H1 (cell line): ENCODE measurements at regions not wholly inside any gene's neighbourhood (a gene's known extent, or its start where the extent isn't known, plus 50 kb on each side); places are given as distances from the start of the nearest gene placed in this dataset.

ENCODE experiments used
- BCL11A ChIP-seq, 2 experiments: IDR thresholded peaks; one replicate each; pipeline ENCODE4 v1.6.1; 2011; ENCODE audit warnings: low read depth in 2 of 2, low read length in 2 of 2, mild to moderate bottlenecking in 2 of 2
- GTF2F1 ChIP-seq: IDR thresholded peaks from 2 replicates; pipeline ENCODE4 v1.6.1; 2012; ENCODE audit warnings: low read depth, low read length, improper control_type of control experiment, borderline replicate concordance
- RBBP5 ChIP-seq: IDR thresholded peaks from 2 replicates; pipeline ENCODE4 v1.7.1; 2012; ENCODE audit warnings: low read depth, mild to moderate bottlenecking, inconsistent platforms, low read length, moderate library complexity, borderline replicate concordance
- TCF12 ChIP-seq: IDR thresholded peaks from 2 replicates; pipeline ENCODE4 v1.6.1; 2011; ENCODE audit warnings: low read depth, mild to moderate bottlenecking, low read length
- TF ChIP-seq, protein P1 (sequence below): fragments of 300-600 bp; sonication (generic); IDR thresholded peaks from 2 replicates; pipeline ENCODE4 v1.7.1; 2012; ENCODE audit warnings: low read length, moderate library complexity, mild to moderate bottlenecking, inconsistent platforms; ENCODE audit not compliant: insufficient replicate concordance
- TF ChIP-seq, protein P2 (sequence below): IDR thresholded peaks from 2 replicates; pipeline ENCODE4 v1.6.1; 2012; ENCODE audit warnings: low read length, inconsistent platforms

- TF ChIP-seq, protein P1, sequence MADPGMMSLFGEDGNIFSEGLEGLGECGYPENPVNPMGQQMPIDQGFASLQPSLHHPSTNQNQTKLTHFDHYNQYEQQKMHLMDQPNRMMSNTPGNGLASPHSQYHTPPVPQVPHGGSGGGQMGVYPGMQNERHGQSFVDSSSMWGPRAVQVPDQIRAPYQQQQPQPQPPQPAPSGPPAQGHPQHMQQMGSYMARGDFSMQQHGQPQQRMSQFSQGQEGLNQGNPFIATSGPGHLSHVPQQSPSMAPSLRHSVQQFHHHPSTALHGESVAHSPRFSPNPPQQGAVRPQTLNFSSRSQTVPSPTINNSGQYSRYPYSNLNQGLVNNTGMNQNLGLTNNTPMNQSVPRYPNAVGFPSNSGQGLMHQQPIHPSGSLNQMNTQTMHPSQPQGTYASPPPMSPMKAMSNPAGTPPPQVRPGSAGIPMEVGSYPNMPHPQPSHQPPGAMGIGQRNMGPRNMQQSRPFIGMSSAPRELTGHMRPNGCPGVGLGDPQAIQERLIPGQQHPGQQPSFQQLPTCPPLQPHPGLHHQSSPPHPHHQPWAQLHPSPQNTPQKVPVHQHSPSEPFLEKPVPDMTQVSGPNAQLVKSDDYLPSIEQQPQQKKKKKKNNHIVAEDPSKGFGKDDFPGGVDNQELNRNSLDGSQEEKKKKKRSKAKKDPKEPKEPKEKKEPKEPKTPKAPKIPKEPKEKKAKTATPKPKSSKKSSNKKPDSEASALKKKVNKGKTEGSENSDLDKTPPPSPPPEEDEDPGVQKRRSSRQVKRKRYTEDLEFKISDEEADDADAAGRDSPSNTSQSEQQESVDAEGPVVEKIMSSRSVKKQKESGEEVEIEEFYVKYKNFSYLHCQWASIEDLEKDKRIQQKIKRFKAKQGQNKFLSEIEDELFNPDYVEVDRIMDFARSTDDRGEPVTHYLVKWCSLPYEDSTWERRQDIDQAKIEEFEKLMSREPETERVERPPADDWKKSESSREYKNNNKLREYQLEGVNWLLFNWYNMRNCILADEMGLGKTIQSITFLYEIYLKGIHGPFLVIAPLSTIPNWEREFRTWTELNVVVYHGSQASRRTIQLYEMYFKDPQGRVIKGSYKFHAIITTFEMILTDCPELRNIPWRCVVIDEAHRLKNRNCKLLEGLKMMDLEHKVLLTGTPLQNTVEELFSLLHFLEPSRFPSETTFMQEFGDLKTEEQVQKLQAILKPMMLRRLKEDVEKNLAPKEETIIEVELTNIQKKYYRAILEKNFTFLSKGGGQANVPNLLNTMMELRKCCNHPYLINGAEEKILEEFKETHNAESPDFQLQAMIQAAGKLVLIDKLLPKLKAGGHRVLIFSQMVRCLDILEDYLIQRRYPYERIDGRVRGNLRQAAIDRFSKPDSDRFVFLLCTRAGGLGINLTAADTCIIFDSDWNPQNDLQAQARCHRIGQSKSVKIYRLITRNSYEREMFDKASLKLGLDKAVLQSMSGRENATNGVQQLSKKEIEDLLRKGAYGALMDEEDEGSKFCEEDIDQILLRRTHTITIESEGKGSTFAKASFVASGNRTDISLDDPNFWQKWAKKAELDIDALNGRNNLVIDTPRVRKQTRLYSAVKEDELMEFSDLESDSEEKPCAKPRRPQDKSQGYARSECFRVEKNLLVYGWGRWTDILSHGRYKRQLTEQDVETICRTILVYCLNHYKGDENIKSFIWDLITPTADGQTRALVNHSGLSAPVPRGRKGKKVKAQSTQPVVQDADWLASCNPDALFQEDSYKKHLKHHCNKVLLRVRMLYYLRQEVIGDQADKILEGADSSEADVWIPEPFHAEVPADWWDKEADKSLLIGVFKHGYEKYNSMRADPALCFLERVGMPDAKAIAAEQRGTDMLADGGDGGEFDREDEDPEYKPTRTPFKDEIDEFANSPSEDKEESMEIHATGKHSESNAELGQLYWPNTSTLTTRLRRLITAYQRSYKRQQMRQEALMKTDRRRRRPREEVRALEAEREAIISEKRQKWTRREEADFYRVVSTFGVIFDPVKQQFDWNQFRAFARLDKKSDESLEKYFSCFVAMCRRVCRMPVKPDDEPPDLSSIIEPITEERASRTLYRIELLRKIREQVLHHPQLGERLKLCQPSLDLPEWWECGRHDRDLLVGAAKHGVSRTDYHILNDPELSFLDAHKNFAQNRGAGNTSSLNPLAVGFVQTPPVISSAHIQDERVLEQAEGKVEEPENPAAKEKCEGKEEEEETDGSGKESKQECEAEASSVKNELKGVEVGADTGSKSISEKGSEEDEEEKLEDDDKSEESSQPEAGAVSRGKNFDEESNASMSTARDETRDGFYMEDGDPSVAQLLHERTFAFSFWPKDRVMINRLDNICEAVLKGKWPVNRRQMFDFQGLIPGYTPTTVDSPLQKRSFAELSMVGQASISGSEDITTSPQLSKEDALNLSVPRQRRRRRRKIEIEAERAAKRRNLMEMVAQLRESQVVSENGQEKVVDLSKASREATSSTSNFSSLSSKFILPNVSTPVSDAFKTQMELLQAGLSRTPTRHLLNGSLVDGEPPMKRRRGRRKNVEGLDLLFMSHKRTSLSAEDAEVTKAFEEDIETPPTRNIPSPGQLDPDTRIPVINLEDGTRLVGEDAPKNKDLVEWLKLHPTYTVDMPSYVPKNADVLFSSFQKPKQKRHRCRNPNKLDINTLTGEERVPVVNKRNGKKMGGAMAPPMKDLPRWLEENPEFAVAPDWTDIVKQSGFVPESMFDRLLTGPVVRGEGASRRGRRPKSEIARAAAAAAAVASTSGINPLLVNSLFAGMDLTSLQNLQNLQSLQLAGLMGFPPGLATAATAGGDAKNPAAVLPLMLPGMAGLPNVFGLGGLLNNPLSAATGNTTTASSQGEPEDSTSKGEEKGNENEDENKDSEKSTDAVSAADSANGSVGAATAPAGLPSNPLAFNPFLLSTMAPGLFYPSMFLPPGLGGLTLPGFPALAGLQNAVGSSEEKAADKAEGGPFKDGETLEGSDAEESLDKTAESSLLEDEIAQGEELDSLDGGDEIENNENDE, result no peak
- TF ChIP-seq, protein P2, sequence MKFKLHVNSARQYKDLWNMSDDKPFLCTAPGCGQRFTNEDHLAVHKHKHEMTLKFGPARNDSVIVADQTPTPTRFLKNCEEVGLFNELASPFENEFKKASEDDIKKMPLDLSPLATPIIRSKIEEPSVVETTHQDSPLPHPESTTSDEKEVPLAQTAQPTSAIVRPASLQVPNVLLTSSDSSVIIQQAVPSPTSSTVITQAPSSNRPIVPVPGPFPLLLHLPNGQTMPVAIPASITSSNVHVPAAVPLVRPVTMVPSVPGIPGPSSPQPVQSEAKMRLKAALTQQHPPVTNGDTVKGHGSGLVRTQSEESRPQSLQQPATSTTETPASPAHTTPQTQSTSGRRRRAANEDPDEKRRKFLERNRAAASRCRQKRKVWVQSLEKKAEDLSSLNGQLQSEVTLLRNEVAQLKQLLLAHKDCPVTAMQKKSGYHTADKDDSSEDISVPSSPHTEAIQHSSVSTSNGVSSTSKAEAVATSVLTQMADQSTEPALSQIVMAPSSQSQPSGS, result no peak
- no peak for TF ChIP-seq TCF12
- no peak for TF ChIP-seq GTF2F1
- no peak for TF ChIP-seq BCL11A (IDR thresholded peaks at IDR 0.05; ENCODE audit: low read depth in 2 of 2, low read length in 2 of 2)
- TF ChIP-seq RBBP5, result no peak
Measured at GRCh38 chr6:8659404-8660189, 224.3 kb upstream of the SLC35B3 start (continued).
